ENCODE measurements at regions not wholly inside any gene's neighbourhood (a gene's known extent, or its start where the extent isn't known, plus 50 kb on each side); places are given as distances from the start of the nearest gene placed in this dataset.

GRCh38 chr18:29321561-29321960 lies 1144.6 kb upstream of the CDH2 start:
- in situ Hi-C loops (cut with HindIII; ENCODE audit: low sequenced_read_pairs): no loop called here
- DNase-seq (ENCODE audit: low spot score): no peak

- no peak for DNase-seq (ENCODE audit: low spot score)
- in situ Hi-C loops (cut with HindIII; ENCODE audit: low sequenced_read_pairs): no loop called here
These were observed 1136.4 kb upstream of the CDH2 start for GRCh38 chr18:29313312-29313711.

DNA sequence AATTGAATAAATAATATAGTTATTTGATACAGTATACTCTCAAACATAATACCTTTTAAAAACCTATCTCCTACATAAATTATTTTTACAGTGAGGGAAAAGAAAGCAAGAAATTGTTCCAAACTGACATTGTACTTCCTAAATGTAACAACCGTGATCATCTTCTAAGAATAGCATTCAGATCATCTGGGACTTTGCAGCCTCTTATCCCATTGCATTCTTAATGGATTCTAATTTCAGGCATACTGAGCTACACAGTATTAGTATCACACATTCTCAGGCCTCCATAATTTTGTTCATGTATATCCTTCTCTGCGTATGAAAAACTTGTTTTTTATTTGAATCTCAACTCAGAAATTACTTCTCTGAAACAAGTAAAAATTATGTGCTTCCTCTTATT lies 1134.7 kb upstream of the CDH2 start:
- in situ Hi-C loops (cut with HindIII; ENCODE audit: low sequenced_read_pairs): no loop called here
- no peak for DNase-seq (ENCODE audit: low spot score)

GRCh38 chr18:29309366-29309765 lies 1132.4 kb upstream of the CDH2 start:
- no peak for DNase-seq (ENCODE audit: low spot score)
- in situ Hi-C loops (cut with HindIII; ENCODE audit: low sequenced_read_pairs): no loop called here

DNA sequence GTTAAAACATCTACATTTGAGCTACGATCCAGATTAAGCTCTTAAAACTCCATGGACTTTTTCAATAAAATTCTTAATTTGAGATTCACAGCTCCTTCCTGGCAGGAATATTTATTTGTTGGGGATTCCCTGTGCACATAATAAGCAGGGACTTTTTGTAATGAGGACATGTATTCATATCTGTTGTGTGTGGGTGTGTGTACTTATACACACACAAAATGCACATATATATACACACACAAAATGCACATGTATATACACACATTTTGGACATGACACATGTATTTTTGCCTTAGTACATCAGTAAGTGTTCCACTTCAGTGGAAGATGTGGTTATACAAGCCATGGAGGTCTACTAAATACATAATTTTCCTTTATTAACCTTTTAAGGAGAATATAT lies 1131.1 kb upstream of the CDH2 start:
- DNase-seq (ENCODE audit: low spot score): no peak
- in situ Hi-C loops (cut with HindIII; ENCODE audit: low sequenced_read_pairs): no loop called here

GRCh38 chr18:29307231-29307630 lies 1130.3 kb upstream of the CDH2 start:
- no peak for DNase-seq (ENCODE audit: low spot score)
- in situ Hi-C loops (cut with HindIII; ENCODE audit: low sequenced_read_pairs): no loop called here

- in situ Hi-C loops (cut with HindIII; ENCODE audit: low sequenced_read_pairs): no loop called here
- DNase-seq (ENCODE audit: low spot score): no peak
These were observed 1128.6 kb upstream of the CDH2 start for GRCh38 chr18:29305516-29305915.

DNA sequence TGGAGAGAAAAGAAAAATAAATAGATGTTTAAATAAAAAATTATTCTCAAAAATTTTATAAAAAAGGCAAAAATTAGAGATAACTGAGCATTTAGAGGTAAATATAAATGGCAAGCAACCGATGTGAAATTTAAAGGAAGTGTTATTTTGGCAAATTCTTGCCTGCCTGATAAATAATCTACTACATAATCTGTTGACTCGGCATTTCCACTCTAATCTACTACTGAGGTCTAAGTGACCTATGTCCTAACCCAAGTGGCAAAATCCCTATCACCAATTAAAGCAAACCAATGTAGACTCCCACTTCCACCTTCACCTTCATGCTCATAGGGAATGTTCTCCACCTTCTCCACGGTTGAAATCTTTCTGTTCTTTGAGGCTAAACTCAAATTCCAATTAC lies 1124.1 kb upstream of the CDH2 start:
- DNase-seq (ENCODE audit: low spot score): no peak
- in situ Hi-C loops (cut with HindIII; ENCODE audit: low sequenced_read_pairs): no loop called here

GRCh38 chr18:29285471-29285870 lies 1108.5 kb upstream of the CDH2 start:
- DNase-seq (ENCODE audit: low spot score): no peak
- in situ Hi-C loops (cut with HindIII; ENCODE audit: low sequenced_read_pairs): no loop called here

- in situ Hi-C loops (cut with HindIII; ENCODE audit: low sequenced_read_pairs): no loop called here
These were observed 1094.6 kb upstream of the CDH2 start for GRCh38 chr18:29271501-29271900.

GRCh38 chr18:29259838-29260237 lies 1082.9 kb upstream of the CDH2 start:
- DNase-seq (ENCODE audit: low spot score): no peak
- in situ Hi-C loops (cut with HindIII; ENCODE audit: low sequenced_read_pairs): no loop called here

More at GRCh38 chr18:29271501-29271900, 1094.6 kb upstream of the CDH2 start:
- no peak for DNase-seq (ENCODE audit: low spot score)

DNA sequence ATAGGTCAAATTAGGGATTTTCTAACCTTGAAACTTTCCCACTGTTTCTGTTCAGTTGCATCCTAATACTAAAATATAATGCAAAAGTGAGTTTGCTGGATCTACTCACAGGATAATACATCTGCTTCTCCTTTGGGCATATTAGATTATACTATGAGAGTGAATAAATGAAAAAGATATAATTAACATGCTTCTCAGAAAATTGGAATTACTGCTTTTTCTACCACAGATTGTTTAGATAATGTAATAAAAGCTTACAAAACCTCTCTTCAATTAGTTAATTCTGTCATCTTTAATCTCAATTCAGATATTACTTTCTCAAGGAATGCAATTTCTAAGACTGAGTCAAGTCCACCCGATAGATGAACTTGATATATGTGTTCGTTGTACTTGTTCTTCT lies 1077.2 kb upstream of the CDH2 start:
- in situ Hi-C loops (cut with HindIII; ENCODE audit: low sequenced_read_pairs): no loop called here

DNA sequence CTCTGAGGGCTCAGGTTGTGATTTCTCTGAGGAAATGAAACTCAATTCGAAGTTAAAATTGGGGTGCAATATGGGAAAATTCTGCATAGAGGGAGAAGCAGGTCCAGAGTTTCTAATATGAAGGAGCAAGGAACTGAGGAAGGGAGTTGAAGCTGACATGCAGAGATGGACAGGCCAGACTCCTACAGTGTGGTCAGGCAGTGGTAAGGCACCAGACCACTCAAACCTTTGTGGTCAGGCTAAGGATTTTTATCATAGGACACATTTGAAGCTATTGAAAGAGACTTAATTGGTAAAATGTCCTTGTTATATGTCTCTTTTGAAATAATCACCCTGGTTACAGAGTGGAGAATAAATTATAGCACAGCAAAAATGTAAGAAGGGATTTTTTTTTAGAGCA lies 1074.8 kb upstream of the CDH2 start:
- no peak for DNase-seq (ENCODE audit: low spot score)
- in situ Hi-C loops (cut with HindIII; ENCODE audit: low sequenced_read_pairs): no loop called here

More for the DNA sequence above, 1077.2 kb upstream of the CDH2 start:
- DNase-seq (ENCODE audit: low spot score): no peak

DNA sequence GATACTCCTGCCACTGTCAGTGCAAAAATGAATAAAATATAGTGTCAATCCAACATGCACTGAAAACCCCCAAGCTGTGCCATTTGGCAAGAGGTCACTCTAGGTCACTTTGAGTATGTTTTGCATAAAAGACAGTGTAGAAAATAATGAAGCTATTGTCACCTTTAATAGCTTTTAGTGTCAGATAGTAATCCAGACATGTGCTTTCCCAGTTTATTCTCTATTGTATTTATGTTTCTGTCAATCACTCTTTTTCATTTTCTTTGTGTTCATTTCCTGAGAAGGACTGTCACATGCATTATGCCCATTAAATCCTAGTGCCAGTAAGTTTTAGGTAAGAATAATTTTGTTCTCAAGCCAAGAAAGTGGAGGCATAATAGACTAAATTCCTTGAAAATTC lies 1073.9 kb upstream of the CDH2 start:
- in situ Hi-C loops (cut with HindIII; ENCODE audit: low sequenced_read_pairs): no loop called here
- DNase-seq (ENCODE audit: low spot score): no peak

GRCh38 chr18:29250259-29250658 lies 1073.3 kb upstream of the CDH2 start:
- in situ Hi-C loops (cut with HindIII; ENCODE audit: low sequenced_read_pairs): no loop called here
- DNase-seq (ENCODE audit: low spot score): no peak

- in situ Hi-C loops (cut with HindIII; ENCODE audit: low sequenced_read_pairs): no loop called here
These were observed 1071.9 kb upstream of the CDH2 start for GRCh38 chr18:29248805-29249204.

DNA sequence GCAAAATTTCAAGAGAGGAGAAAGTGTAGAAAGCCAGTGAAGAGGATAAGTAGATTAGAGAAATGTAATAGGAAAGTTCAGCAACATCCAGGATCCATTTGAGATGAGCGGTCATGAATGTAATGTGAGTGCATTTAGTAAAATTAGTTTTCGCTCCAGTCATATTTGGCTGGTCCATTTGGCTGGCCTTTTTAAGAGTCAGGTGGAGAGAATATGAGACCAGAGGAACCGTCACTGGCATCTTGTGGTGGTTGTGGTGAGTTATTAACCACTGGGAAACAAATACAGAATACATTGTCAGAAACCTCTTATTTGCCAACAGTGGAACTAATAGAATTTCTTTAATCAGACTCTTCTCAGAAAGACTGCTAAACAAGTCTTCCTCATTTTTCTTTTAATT lies 1064.3 kb upstream of the CDH2 start:
- DNase-seq (ENCODE audit: low spot score): no peak
- in situ Hi-C loops (cut with HindIII; ENCODE audit: low sequenced_read_pairs): no loop called here

More at GRCh38 chr18:29248805-29249204, 1071.9 kb upstream of the CDH2 start:
- DNase-seq (ENCODE audit: low spot score): no peak

DNA sequence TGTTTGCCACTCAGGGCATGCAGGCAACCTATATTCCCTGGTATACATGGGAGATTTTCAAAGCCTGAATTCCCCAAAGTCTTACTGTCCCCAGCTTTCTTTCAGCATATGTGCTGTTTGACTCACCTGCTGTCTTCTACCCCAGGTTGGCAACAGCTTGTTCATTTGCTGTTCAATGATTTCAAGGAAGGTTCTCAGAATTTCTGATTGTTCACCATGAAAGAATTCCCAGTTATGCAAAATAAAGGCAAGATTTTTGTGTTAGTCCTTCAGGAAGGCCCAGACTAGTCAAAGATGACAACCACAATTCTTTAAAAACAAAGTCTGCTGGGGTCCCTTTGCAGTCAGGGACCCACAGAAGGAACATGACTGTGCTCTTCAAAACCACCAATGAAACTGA lies 1057.8 kb upstream of the CDH2 start:
- in situ Hi-C loops (cut with HindIII; ENCODE audit: low sequenced_read_pairs): no loop called here
- no peak for DNase-seq (ENCODE audit: low spot score)

GRCh38 chr18:29226213-29226612 lies 1049.3 kb upstream of the CDH2 start:
- DNase-seq (ENCODE audit: low spot score): no peak
- in situ Hi-C loops (cut with HindIII; ENCODE audit: low sequenced_read_pairs): no loop called here

DNA sequence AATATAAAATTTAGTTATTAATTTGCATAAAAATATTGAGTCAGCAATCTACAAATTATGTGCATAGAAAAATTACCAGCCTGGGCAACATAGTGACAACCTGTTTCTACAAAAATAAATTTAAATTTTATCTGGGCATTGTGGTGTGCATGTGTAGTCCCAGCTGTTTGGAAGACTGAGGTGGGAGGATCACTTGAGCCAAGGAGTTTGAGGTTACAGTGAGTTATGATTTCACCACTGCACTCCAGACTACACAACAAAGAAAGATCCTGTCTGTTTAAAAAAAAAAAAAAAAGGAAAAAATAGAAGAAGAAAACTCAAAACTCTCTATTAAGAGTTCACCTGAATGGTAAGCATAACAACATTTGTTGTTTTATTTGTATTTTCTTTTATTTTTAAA lies 1048.4 kb upstream of the CDH2 start:
- DNase-seq (ENCODE audit: low spot score): no peak
- in situ Hi-C loops (cut with HindIII; ENCODE audit: low sequenced_read_pairs): no loop called here

DNA sequence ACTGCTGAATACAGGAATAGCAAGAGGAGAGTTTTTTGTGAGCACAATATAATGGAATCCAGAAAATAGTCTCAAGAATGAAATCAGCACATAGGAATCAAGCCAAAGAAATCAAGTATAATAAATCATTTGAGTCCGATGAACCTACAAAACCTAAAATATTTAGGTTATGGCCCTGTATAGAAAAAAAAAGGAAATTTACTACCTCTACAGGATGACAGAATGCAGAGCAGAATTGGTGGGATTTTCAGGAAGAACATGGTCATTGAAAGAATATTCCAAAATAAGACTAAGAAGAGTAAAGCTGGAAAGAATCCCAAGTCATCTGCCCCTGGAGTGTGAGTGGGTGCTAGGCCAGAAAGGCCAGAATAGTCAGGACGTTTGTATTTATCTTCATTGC lies 1041.2 kb upstream of the CDH2 start:
- DNase-seq (ENCODE audit: low spot score): no peak
- in situ Hi-C loops (cut with HindIII; ENCODE audit: low sequenced_read_pairs): no loop called here

Measured in G401 (cell line).